IMR-90 (cell line): ENCODE measurements at regions not wholly inside any gene's neighbourhood (a gene's known extent, or its start where the extent isn't known, plus 50 kb on each side); places are given as distances from the start of the nearest gene placed in this dataset.

Experiments
- MAFK ChIP-seq: IDR thresholded peaks from 2 replicates; pipeline ENCODE4 v1.6.1; 2012; ENCODE audit warnings: low read depth, low read length, improper control_type of control experiment
- POLR2A ChIP-seq: IDR thresholded peaks from 2 replicates; pipeline ENCODE4 v1.6.1; 2012; ENCODE audit warnings: mild to moderate bottlenecking, low read depth, low read length
- RFX5 ChIP-seq: IDR thresholded peaks from 2 replicates; pipeline ENCODE4 v1.8.0; 2012; ENCODE audit warnings: low read depth, mild to moderate bottlenecking, low read length, moderate library complexity
- TF ChIP-seq, protein P1 (sequence below): fragments of 150-350 bp; IDR thresholded peaks from 2 replicates; pipeline ENCODE4 v1.6.1; 2017; ENCODE audit warnings: mild to moderate bottlenecking, antibody characterized with exemption, low read length, low read depth
- TF ChIP-seq, protein P2 (sequence below): conservative IDR thresholded peaks from 2 replicates; pipeline ENCODE4 v1.5.1; 2012; ENCODE audit warnings: mild to moderate bottlenecking, low read depth, low read length, improper control_type of control experiment

DNA sequence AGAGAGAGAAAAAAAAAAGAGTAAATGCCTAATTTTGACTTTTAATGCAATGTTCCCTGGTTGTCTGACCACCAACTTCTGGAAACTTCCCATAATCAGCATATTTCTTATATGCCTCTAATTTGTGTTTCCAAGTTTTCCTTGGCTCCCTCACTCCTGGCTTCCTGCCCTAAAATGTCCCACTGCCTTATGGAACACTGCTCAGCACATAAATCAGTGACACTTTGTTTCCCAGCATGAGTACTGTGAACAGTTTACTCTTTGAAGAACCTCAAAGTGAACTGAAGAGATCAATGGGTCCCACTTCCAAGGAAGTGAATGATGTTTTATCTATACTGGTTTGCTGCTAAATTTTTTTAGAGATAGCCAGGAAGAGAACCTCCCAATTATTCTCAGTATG, 271.3 kb upstream of the PRMT6 start:
- no peak for TF ChIP-seq POLR2A
- TF ChIP-seq RFX5, result no peak
- TF ChIP-seq, protein P1, sequence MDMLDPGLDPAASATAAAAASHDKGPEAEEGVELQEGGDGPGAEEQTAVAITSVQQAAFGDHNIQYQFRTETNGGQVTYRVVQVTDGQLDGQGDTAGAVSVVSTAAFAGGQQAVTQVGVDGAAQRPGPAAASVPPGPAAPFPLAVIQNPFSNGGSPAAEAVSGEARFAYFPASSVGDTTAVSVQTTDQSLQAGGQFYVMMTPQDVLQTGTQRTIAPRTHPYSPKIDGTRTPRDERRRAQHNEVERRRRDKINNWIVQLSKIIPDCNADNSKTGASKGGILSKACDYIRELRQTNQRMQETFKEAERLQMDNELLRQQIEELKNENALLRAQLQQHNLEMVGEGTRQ, result no peak
- TF ChIP-seq, protein P2, sequence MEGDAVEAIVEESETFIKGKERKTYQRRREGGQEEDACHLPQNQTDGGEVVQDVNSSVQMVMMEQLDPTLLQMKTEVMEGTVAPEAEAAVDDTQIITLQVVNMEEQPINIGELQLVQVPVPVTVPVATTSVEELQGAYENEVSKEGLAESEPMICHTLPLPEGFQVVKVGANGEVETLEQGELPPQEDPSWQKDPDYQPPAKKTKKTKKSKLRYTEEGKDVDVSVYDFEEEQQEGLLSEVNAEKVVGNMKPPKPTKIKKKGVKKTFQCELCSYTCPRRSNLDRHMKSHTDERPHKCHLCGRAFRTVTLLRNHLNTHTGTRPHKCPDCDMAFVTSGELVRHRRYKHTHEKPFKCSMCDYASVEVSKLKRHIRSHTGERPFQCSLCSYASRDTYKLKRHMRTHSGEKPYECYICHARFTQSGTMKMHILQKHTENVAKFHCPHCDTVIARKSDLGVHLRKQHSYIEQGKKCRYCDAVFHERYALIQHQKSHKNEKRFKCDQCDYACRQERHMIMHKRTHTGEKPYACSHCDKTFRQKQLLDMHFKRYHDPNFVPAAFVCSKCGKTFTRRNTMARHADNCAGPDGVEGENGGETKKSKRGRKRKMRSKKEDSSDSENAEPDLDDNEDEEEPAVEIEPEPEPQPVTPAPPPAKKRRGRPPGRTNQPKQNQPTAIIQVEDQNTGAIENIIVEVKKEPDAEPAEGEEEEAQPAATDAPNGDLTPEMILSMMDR, result no peak
- no peak for TF ChIP-seq MAFK
